HL-60/S4 (cell line): ENCODE measurements at regions not wholly inside any gene's neighbourhood (a gene's known extent, or its start where the extent isn't known, plus 50 kb on each side); places are given as distances from the start of the nearest gene placed in this dataset.
"Not testable (repeated sequence)": the region's sequence is repeated elsewhere in the genome, so short reads cannot be mapped to it uniquely, and the experiment has no call there.

ENCODE experiments used
- in situ Hi-C: fragments of 300-500 bp; cut with MboI; formaldehyde crosslinking; loops from 2 replicates; pipeline ENCODE4 v1.14.3; 2022; ENCODE audit warnings: low sequenced_read_pairs

- in situ Hi-C loops: loop anchor here (25.0 kb wide), 1 partner anchor 1280 kb away; the partner anchor contains the start of gene IGFBP3
These were observed 390.0 kb downstream of the TNS3 start for GRCh38 chr7:47191876-47192291.

- in situ Hi-C loops: loop anchor here (25.0 kb wide), 1 partner anchor 1279 kb away; the partner anchor contains the start of gene IGFBP3
These were observed 390.6 kb downstream of the TNS3 start for GRCh38 chr7:47191316-47191715.

- in situ Hi-C loops: loop anchor here (25.0 kb wide), 1 partner anchor 1278 kb away; the partner anchor contains the start of gene IGFBP3
These were observed 391.4 kb downstream of the TNS3 start for GRCh38 chr7:47190462-47190861.

- in situ Hi-C loops: loop anchor here (25.0 kb wide), 1 partner anchor 1276 kb away; the partner anchor contains the start of gene IGFBP3
These were observed 393.1 kb downstream of the TNS3 start for GRCh38 chr7:47188653-47189315.

- in situ Hi-C loops: loop anchor here (25.0 kb wide), 1 partner anchor 1276 kb away; the partner anchor contains the start of gene IGFBP3
These were observed 393.8 kb downstream of the TNS3 start for GRCh38 chr7:47188136-47188535.

GRCh38 chr7:47186316-47186715 lies 395.6 kb downstream of the TNS3 start:
- in situ Hi-C loops: loop anchor here (25.0 kb wide), 1 partner anchor 1274 kb away; the partner anchor contains the start of gene IGFBP3

GRCh38 chr7:47185839-47186238 lies 396.1 kb downstream of the TNS3 start:
- in situ Hi-C loops: loop anchor here (25.0 kb wide), 1 partner anchor 1274 kb away; the partner anchor contains the start of gene IGFBP3

GRCh38 chr7:47185170-47185569 lies 396.7 kb downstream of the TNS3 start:
- in situ Hi-C loops: loop anchor here (25.0 kb wide), 1 partner anchor 1273 kb away; the partner anchor contains the start of gene IGFBP3

- in situ Hi-C loops: loop anchor here (25.0 kb wide), 1 partner anchor 1272 kb away; the partner anchor contains the start of gene IGFBP3
These were observed 397.9 kb downstream of the TNS3 start for GRCh38 chr7:47183862-47184590.

GRCh38 chr7:47181746-47182361 lies 400.1 kb downstream of the TNS3 start:
- in situ Hi-C loops: loop anchor here (25.0 kb wide), 1 partner anchor 1270 kb away; the partner anchor contains the start of gene IGFBP3

GRCh38 chr7:47180516-47180826 lies 401.4 kb downstream of the TNS3 start:
- in situ Hi-C loops: loop anchor here (25.0 kb wide), 1 partner anchor 1268 kb away; the partner anchor contains the start of gene IGFBP3

GRCh38 chr7:47179812-47180515 lies 401.9 kb downstream of the TNS3 start:
- in situ Hi-C loops: loop anchor here (25.0 kb wide), 1 partner anchor 1268 kb away; the partner anchor contains the start of gene IGFBP3

- in situ Hi-C loops: not testable (repeated sequence)
These were observed 409.0 kb downstream of the TNS3 start for GRCh38 chr7:47172602-47173539.

- in situ Hi-C loops: no loop called here
These were observed 411.4 kb downstream of the TNS3 start for GRCh38 chr7:47170516-47170915.

GRCh38 chr7:47154791-47155190 lies 427.1 kb downstream of the TNS3 start:
- in situ Hi-C loops: no loop called here

GRCh38 chr7:47153576-47153975 lies 428.3 kb downstream of the TNS3 start:
- in situ Hi-C loops: no loop called here

GRCh38 chr7:47153058-47153457 lies 428.9 kb downstream of the TNS3 start:
- in situ Hi-C loops: no loop called here

GRCh38 chr7:47152307-47152706 lies 429.6 kb downstream of the TNS3 start:
- in situ Hi-C loops: no loop called here

- in situ Hi-C loops: no loop called here
These were observed 431.2 kb downstream of the TNS3 start for GRCh38 chr7:47150497-47151260.
